ENCODE measurements at regions not wholly inside any gene's neighbourhood (a gene's known extent, or its start where the extent isn't known, plus 50 kb on each side); places are given as distances from the start of the nearest gene placed in this dataset.
A peak's percentile ranks its signal among the peaks of the same experiment; 100 is the strongest.

DNA sequence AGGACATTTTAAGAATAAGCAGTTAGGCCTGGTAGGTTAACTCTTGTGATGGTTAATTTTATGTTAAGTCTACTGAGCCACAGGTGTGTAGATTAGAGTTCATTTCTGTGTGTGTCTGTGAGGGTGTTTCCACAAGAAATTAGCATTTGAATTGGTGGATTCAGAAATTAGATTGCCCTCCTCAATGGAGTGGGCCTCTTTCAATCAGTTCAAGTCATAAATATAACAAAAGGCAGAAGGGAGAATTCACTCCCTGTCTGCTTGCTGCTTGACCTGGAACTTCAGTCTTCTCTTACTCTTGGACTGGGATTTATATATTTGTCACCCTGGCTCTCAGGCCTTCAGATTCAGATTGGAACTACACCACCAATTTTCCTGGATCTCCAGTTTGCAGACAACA lies 55.3 kb upstream of the POM121L12 start:
- no peak for DNase-seq

- no peak for DNase-seq
Observed at GRCh38 chr7:52973126-52973525, 62.3 kb upstream of the POM121L12 start.

DNA sequence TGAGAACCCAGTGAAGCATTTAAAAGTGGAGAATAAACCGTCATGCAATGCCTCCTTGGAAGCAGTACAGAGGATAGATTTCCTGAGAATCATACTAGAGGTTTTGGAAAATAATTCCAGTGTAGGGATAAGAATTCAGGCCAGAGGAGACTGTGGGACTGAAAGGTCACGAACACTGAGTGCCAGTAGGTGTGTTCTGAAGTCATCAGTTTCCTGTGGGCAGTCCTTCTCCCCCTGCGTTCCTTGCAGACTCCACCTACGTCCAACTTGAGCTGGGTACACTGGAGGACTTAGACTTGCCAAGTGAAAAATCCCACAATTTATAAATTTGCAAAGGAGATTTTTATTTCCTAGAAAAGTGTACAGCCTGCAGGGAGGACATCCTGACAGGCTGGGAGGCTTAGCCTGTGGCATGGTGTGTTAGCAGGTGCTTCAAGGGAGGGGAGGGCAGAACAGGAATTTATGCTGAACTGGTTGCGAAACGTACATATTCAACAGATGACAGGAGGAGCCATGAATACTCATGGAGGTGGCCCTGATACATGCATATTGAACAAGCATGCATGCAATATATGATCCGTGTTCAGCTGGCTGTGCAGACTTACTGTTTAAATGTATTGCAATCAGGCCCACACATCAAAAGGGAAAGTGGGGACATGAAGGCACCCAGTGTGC lies 72.9 kb upstream of the POM121L12 start:
- DNase-seq = no peak

DNA sequence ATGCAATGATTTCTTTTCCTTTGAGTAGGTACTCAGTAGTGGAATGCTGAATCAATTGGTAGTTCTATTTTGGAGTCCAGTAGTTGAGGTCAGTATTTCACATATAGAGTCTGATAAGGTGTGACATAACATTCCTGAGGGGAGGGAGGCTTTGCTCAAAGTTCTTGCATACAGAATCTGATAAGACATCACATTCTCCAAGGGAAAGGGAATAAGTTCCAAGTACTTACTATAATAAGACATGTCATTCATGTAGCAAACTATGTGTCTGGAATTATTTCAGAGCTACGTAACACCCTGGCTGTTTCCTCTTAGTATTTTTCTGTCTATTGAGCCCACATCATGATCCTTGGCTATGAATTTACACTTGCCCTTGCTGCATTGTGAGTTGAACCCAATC lies 74.3 kb upstream of the POM121L12 start:
- DNase-seq = no peak

- no peak for DNase-seq
Observed at GRCh38 chr7:52959878-52960660, 75.4 kb upstream of the POM121L12 start.

GRCh38 chr7:52959336-52959735 lies 76.1 kb upstream of the POM121L12 start:
- DNase-seq = peak; percentile 40

DNA sequence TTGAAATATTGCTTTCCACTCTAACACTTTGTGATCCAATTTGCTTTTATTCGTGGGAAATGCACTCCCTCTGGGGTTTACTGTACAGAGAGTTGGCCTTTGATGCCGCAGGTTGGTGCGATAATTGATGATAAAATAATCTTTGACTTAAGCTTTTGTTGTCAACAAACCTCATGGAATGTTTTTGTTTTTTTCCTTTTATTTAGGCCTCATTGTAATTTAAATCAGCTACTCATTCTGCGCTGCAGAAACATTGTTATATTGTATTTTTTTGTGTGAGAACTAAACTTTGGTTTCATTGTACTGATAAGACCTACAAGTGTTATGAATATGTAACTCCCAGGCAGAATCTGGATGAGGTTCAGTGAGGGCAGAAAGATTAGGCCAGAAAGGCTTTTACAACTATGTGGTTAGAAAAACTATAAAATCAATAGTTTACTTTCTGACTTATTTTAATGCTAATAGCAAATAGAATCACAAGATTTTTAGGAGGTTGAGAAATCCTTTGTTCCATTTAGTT lies 76.8 kb upstream of the POM121L12 start:
- DNase-seq = no peak

- no peak for DNase-seq
Observed at GRCh38 chr7:52956379-52956915, 79.0 kb upstream of the POM121L12 start.

- no peak for DNase-seq
Observed at GRCh38 chr7:52955522-52955921, 79.9 kb upstream of the POM121L12 start.

- peak; percentile 76 for DNase-seq
Observed at GRCh38 chr7:52944921-52945320, 90.5 kb upstream of the POM121L12 start.

DNA sequence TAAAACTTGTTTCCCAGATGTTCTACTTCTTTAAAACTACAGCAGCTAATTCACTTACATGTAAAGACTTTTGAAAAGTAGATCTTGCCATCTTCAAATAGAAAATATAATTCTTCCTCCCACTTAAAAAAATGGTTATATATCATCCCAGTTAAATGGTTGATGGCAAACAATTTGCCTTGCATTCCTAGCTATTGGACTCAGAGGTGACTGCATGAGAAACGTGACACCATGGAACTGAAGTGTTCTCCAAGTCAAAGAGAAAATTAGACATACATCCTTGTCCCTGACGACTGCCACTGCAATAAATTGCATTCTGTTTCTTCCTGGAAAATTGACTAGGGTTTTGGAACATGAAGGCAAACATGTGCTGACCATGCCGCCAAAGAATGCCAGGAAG lies 95.0 kb upstream of the POM121L12 start:
- peak; percentile 61 for DNase-seq

DNA sequence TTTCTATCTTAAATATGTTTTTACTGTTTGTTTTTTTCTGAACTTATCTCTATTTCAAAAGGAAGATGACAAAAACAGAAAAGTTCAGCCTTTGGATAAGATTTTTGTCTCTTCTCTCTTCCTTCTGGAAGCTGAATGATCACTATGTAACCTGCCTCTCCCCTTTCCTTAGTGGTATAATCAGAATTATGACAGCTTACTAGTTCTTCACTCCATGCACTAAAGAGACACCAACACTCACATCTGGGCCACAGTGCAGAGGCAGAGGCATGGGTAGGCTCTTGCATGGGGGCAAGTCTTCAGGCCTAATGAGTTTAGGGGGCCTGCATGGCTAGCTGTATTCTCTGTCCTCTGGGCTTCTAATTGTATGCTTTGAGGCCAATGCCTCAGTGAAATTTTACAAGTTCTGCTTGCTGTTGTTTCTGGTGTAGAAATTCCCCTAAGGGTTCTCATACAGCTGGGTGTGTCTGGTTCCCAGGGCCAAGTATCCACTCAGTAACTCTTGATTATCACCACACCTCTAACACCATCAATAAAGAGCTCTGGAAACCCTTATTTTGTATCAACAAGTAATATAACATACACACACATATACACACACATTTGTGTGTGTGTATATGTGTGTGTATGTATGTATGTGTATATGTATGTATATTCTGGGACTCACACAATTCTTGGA lies 96.8 kb upstream of the POM121L12 start:
- DNase-seq = no peak

DNA sequence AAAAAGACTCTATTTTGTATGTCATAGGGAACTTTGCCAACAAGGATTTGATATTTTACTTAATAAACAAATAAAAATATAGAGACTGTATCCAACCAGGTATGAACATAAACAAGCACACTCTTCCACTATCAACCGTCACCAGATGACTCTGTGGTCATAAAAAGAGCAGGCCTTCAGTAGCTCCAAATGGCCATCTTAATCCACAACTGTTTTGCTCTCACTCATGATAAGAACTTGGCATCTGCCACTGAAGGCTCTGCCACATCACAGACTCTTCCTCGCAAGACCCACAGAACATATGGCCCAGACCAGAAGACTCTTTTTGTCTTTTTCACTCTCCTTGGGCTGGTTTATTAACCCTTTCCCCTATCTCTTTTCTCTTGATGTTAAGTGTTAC lies 98.7 kb upstream of the POM121L12 start:
- DNase-seq = no peak

- no peak for DNase-seq
Observed at GRCh38 chr7:52928591-52928990, 106.8 kb upstream of the POM121L12 start.

GRCh38 chr7:52925332-52925731 lies 110.1 kb upstream of the POM121L12 start:
- no peak for DNase-seq

DNA sequence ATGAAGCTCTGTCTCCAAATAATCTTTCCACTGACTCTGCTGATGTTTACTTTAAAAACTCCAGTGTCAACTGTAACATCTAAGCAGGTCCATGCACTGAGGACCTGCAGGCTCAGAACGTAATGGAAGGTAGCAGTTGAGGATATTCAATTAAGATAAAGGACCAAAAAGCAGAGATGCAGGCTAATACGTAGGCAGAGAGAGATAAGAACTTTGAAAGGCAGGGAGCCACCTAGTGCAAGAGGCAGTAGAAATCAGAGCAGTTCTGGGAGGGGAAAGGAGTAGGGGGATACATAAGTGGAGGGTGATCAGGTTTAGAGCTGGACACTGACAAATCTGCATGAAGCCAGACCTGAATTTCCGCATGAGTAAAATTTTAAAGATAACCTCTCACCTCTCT lies 114.5 kb upstream of the POM121L12 start:
- DNase-seq = no peak

DNA sequence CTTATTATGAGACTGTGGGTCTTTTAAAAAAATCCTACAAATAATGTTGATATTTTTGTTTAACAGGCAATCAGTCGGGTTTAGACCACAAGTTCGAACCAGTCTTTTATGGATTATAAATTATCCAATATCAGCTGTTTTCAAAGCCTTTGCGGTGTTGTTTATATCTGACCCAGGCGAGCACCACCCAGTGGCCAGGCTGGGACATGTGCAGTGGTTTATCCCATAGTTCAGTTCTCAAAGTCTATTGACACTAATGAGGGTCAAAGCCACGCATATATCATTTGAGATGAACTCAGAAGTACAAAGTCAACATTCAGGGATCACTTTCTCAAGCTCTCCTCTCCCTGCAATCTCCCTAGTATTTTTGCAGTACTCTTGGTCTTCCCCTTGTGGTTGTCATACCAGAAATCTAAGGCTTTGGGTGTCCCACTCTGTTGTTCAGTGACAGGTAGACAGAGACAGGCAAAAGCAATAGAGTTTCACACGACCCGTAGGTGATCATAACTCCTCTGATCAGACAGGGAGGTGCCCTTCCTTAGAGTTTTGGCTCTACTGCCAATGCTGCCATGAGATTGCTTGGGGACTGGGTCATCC lies 117.4 kb upstream of the POM121L12 start:
- no peak for DNase-seq

DNA sequence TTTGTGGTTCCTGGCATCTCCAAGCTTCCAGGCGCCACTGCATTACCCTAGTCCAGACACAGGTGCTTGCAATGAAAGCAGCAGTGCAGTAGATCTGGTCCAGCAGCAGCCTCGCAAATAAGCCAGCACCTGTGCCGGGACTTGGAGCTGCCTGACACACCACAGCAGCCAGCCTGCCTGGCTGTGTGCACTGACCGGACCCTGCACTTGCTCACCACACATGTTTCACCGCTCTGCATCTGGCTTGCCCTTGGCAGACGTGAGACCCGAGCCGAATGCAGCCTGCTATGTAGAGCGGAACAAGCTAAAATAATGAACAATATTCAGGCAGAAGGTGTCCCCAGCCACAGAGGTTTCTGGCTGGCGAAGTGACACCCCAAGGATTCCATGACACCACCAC lies 123.6 kb upstream of the POM121L12 start:
- DNase-seq = no peak

DNA sequence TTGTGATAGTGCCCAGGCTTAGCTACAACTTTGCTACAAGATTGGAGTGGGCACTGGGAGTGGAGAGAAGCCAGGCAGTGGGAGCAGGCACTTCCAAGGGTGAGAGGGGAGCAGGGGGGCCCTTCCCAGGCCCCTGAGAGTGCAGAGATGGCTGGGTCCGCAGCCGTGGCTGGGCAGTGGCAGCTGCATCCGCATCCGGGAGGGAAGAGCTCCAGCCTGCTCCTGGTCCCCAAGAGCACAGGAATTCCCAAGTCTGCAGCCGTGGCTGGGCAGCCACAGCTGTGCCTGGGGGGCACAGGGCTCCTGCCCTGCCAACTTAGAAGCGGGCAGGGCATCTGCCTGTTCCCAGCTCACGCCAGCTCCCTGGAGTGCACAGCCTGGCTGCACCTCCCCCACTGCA lies 124.1 kb upstream of the POM121L12 start:
- DNase-seq = no peak

DNA sequence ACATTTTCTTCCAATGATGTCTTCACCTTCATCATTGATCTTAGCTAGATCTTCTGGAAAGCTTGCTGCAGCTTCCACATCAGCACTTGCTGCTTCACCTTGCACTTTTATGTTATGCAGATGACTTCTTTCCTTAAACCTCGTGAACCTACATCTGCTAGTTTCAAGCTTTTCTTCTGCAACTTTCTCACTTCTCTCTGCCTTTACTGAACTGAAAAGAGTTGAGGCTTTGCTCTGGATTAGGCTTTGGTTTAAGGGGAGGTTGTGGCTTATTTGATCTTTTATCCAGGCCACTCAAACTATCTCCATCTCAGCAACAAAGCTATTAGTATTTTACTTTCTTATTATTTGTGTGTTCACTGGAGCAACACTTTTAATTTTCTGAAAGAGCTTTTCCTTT lies 125.5 kb upstream of the POM121L12 start:
- no peak for DNase-seq

DNA sequence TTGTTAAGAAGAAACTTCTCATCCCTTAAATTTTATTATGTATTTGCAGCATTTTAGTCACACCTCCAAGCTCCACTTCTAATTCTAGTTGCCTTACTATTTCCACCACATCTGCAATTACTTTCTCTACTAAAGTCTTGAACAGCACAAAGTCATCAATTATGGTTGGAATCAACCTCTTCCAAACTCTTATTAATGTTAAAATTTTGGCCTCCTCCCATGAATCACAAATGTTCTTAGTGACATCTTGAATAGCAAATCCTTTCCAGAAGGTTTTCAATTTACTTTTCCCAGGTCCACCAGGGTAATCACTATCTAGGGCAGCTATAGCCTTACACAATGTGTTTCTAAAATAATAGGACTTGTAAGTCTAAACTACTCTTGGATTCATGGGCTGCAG lies 126.3 kb upstream of the POM121L12 start:
- no peak for DNase-seq

- no peak for DNase-seq
Observed at GRCh38 chr7:52897713-52898112, 137.7 kb upstream of the POM121L12 start.

DNA sequence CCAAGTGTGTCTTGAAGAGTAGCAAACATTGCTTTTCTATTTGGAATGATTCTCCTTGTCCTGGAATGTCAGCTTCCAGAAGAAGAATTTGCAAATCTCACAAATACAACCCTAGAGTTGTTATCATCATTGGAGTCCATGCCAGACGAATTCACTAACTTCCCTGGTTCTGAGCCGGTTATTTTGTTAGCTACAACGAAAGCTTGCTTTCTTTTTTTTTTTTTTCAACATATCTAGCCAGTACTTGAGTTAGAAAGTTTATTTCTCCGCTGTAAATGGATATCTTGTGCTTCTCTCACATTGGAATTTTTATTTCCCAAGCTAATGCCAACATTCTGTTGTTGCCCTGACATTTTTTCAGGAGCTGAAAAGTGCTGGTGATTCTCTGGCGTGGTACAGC lies 138.1 kb upstream of the POM121L12 start:
- no peak for DNase-seq
